C4-2B (cell line): ENCODE measurements at regions not wholly inside any gene's neighbourhood (a gene's known extent, or its start where the extent isn't known, plus 50 kb on each side); places are given as distances from the start of the nearest gene placed in this dataset.

Experiments used
- CTCF ChIP-seq: fragments of 450-650 bp; conservative IDR thresholded peaks from 2 replicates; pipeline ENCODE4 v1.5.1; 2017; ENCODE audit warnings: mild to moderate bottlenecking
- ZFX ChIP-seq: fragments of 450-650 bp; IDR thresholded peaks from 2 replicates; pipeline ENCODE4 v1.6.1; 2017

- TF ChIP-seq CTCF (no peak), ZFX (no peak)
These were observed 1238.8 kb downstream of the NXPH1 start for GRCh38 chr7:9671979-9672917.
